ENCODE measurements at regions not wholly inside any gene's neighbourhood (a gene's known extent, or its start where the extent isn't known, plus 50 kb on each side); places are given as distances from the start of the nearest gene placed in this dataset.

DNA sequence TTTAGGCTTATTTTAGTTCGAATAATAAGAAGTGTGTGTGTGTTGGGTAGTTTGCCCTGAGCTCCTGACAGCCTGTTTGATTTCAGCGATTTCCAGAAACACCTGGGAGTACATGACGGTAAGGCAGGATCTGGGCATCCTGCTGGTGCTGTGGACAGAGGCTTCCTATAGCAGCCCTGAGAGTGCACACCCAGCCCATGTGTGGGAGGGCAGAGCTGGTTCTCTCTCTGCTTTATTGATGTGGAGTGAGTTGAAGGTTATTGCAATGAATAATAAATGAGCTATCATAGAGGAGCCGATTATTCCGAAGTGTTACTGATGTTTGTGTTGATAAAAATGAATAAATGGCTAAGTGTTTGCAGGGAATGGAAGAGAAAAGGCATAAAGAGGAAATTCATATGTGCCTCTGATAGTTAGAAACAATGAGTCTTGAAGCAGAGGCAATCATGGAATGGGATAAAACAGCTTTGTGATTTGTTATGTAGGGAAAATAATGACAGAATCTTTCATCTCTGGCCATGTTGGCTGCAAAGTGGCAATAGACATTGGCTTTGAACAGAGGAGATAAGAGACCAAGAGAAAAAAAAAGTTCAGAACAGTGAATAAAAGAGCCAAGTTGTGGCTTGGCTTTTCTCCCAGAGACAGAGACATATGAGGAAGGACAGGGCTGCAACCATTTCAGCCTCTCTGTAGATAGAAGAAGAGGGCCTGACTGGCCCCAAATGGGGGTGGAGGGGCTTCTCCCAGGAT, 166.2 kb upstream of the CHD6 start:
- SMC1A ChIA-PET (ENCODE audit: uncharacterized antibody, unreplicated experiment), result no interaction called here
- no peak for ATAC-seq
- POLR2A ChIA-PET, result no interaction called here
- H2AFZ ChIP-seq (ENCODE audit: control insufficient read depth, low read depth, low read length), result no peak overlapping the region
- TF ChIP-seq EZH2 (IDR thresholded peaks at IDR 0.05; ENCODE audit: borderline replicate concordance, control insufficient read depth, low read depth, low read length) (no peak), SP1 (IDR thresholded peaks at IDR 0.05; ENCODE audit: low read depth, low read length) (no peak), BHLHE40 (IDR thresholded peaks at IDR 0.05; ENCODE audit: borderline replicate concordance in 1 of 2, low read depth in 2 of 2, low read length in 1 of 2) (no peak), ELK1 (IDR thresholded peaks at IDR 0.05; ENCODE audit: low read depth, low read length) (no peak), RBBP5 (conservative IDR thresholded peaks at IDR 0.05) (no peak), FOXK2 (IDR thresholded peaks at IDR 0.05) (no peak), MTA2 (IDR thresholded peaks at IDR 0.05; ENCODE audit: low read depth) (no peak), IRF4 (IDR thresholded peaks at IDR 0.05; ENCODE audit: low read depth, low read length) (no peak), WRNIP1 (IDR thresholded peaks at IDR 0.05; ENCODE audit: borderline replicate concordance, low read depth, low read length) (no peak), ZBED1 (IDR thresholded peaks at IDR 0.05; ENCODE audit: borderline replicate concordance) (no peak), STAT3 (IDR thresholded peaks at IDR 0.05; ENCODE audit: low read depth, low read length) (no peak), NFYA (IDR thresholded peaks at IDR 0.05; ENCODE audit: borderline replicate concordance, low read depth, low read length) (no peak), TCF3 (IDR thresholded peaks at IDR 0.05; ENCODE audit: borderline replicate concordance, insufficient read depth, low read depth, low read length) (no peak), KAT2A (conservative IDR thresholded peaks at IDR 0.05; ENCODE audit: control insufficient read depth, low read depth, low read length) (no peak)
- TF ChIP-seq, protein P1, sequence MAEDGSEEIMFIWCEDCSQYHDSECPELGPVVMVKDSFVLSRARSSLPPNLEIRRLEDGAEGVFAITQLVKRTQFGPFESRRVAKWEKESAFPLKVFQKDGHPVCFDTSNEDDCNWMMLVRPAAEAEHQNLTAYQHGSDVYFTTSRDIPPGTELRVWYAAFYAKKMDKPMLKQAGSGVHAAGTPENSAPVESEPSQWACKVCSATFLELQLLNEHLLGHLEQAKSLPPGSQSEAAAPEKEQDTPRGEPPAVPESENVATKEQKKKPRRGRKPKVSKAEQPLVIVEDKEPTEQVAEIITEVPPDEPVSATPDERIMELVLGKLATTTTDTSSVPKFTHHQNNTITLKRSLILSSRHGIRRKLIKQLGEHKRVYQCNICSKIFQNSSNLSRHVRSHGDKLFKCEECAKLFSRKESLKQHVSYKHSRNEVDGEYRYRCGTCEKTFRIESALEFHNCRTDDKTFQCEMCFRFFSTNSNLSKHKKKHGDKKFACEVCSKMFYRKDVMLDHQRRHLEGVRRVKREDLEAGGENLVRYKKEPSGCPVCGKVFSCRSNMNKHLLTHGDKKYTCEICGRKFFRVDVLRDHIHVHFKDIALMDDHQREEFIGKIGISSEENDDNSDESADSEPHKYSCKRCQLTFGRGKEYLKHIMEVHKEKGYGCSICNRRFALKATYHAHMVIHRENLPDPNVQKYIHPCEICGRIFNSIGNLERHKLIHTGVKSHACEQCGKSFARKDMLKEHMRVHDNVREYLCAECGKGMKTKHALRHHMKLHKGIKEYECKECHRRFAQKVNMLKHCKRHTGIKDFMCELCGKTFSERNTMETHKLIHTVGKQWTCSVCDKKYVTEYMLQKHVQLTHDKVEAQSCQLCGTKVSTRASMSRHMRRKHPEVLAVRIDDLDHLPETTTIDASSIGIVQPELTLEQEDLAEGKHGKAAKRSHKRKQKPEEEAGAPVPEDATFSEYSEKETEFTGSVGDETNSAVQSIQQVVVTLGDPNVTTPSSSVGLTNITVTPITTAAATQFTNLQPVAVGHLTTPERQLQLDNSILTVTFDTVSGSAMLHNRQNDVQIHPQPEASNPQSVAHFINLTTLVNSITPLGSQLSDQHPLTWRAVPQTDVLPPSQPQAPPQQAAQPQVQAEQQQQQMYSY (CRISPR knock-in tag; IDR thresholded peaks at IDR 0.05), result no peak
- H3K4me2 ChIP-seq (ENCODE audit: control insufficient read depth, insufficient read depth), result no peak overlapping the region
- no peak overlapping the region for H3K4me3 ChIP-seq
- H3K27ac ChIP-seq (ENCODE audit: control insufficient read depth, insufficient read depth), result no peak overlapping the region
- no peaks in the 10 kb centered on the region for H3K9me3 ChIP-seq (replicated peaks; ENCODE audit: control insufficient read depth, insufficient read depth, low read length)
- RAD21 ChIA-PET (ENCODE audit: unreplicated experiment), result no interaction called here
- no peaks in the 10 kb centered on the region for H3K36me3 ChIP-seq (ENCODE audit: control insufficient read depth in 2 of 2, insufficient read depth in 2 of 2, low read length in 1 of 2)
- DNase-seq (ENCODE audit: low read depth, low spot score), result no peak
- H3K4me1 ChIP-seq (ENCODE audit: control insufficient read depth, insufficient read depth, low read length), result no peaks in the 10 kb centered on the region
- no peaks in the 10 kb centered on the region for H3K79me2 ChIP-seq (ENCODE audit: control insufficient read depth, insufficient read depth, low read length)
- CTCF ChIA-PET, result no interaction called here
- no TSS peak for BruUV-seq (replicated peaks)
- H4K20me1 ChIP-seq (ENCODE audit: control insufficient read depth, insufficient read depth), result no peaks in the 10 kb centered on the region
- H3K9ac ChIP-seq (ENCODE audit: control insufficient read depth, insufficient read depth, low read length), result no peak overlapping the region
- in situ Hi-C loops (cut with MboI) (no loop called here), intact Hi-C loops (cut with micrococcal nuclease; ENCODE audit: unreplicated experiment) (no loop called here)
- 51% methylated on average over 5 of the region's 5 CpGs for WGBS (ENCODE audit: insufficient coverage, insufficient replicate concordance, low lambda C conversion rate, missing lambda C conversion rate)
- no peaks in the 10 kb centered on the region; a peak in 1 of 4 replicates for H3K27me3 ChIP-seq (replicated peaks in 1 of 2; ENCODE audit: control insufficient read depth in 2 of 2, insufficient read depth in 2 of 2, low read length in 1 of 2)
- no peak for FAIRE-seq
